Activated naive CD4-positive, alpha-beta T cell (primary cell): ENCODE measurements at regions not wholly inside any gene's neighbourhood (a gene's known extent, or its start where the extent isn't known, plus 50 kb on each side); places are given as distances from the start of the nearest gene placed in this dataset.
A peak's percentile ranks its signal among the peaks of the same experiment; 100 is the strongest.

Source experiments
- DNase-seq, 4 experiments: peaks; one replicate each; lab custom pipeline; 2025; lab: John Stamatoyannopoulos, UW

DNA sequence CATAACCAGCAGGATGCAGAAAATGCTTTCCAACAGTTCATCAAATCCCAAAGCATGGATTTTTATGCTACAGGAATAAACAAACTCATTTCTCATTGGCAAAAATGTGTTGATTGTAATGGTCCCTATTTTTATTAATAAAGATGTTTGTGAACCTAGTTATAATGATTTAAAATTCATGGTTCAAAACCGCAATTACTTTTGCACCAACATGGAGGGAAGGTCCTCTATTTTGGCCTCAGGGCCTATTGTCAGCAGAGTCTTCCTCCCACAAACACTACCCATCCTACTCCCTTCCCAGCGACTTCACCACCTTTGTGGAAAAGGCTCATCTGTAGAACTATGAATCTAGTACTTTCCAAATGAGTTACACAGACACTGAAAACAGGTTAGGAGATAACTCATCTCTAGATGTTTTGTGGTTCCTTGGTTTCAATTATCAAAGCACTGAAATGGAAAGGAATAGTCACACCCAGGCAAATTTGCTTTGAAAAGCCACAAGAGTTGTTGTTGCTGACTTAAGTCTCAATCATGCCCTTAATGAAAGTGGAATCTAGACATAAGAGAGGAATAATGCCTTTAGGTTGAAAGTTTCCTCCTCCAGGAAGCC, 59.4 kb upstream of the FRMD4A start:
- DNase-seq: no peak

DNA sequence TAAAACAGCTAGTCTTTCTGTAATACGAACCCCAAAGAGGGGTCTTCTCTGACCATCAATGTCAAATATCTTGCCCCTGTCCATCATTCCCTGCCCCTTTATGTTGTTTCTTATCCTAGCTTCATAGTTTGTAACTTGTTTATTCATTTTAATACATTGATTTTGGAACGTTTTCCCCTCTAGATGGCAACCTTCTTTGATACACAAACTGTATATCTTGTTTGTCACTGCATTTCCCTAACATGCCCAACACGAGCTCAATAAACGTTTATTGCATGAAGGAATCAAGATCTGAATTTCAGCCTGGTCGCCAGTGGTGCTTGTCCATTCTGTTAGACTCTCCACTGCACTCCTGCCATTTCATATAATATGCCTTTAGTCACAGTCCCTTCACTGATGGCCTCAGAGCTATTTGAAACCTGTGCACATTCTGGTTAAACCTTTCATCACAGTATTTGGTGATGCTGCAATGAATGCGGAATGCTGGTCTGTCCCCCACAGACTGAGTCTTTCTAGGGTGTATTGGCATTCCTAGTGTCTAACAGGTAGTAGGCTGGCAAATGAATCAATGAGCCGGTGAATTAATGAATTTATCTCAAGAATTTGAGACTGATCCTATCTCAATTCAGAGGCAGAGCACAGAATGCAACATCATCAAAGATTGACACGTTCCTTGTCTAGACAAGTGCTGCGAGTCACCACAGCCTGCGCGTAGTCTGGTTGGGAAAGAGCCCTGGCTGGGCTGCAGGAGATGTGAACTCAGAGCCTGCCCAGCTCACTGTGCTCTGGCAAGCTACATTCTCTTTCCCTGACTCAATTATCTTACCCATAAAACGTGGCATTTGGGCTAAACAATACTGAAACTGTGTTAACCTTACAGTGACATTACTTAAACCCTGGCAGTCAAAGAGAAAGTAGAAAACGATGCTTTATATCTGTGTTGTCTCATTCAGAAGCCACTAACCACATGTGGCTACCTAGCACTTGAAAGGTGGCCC, 55.2 kb upstream of the FRMD4A start:
- DNase-seq: peak in 1 of 4 experiments; percentile 2

DNA sequence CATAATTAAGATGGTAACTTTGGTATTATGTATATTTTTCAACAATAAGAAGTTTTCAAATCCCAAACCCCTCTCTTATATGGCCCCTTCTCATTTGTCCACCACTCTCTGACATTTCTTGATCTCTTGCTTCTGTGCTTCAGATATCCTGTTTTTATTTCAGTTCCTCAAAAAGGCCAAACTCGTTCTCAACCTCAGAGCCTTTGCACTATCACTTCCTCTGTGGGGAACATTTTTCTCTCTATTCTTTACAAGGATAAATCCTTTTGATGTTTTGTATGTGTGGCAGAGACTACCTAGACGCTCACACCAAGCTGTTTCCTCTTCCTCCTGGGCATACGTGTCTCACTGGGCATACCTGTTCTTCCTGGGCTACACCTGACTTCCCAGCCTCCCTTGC, 54.2 kb upstream of the FRMD4A start:
- no peak for DNase-seq

- no peak for DNase-seq
Observed at GRCh38 chr10:14384116-14384730, 53.5 kb upstream of the FRMD4A start.

GRCh38 chr10:14383266-14383665, 52.5 kb upstream of the FRMD4A start:
- DNase-seq: no peak

GRCh38 chr10:14382531-14382930, 51.8 kb upstream of the FRMD4A start:
- DNase-seq: no peak

- DNase-seq: peak; percentile 5 to 26 (median 11)
Observed at GRCh38 chr10:14382022-14382421, 51.3 kb upstream of the FRMD4A start.

- DNase-seq: no peak
Observed at GRCh38 chr10:14381475-14381874, 50.8 kb upstream of the FRMD4A start.

DNA sequence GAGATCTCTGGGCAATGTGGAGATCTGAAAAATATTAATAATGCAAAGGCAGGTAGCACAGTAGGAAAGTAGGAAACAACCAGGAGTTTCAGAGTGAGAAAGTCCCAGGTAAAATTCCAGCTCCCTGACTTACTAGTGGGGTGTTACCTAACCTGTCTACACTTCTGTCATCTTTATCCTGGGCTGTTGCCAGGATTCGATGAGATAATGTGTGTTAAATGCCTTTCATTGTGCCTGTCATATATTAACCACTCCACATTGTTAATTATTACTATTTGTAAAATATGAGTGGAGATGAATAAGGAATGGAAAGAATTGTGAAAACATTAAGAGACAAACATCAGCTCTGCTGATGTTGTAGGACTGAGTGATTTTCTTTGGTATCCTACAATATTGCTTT, 50.0 kb upstream of the FRMD4A start:
- DNase-seq: no peak
